ENCODE measurements at regions not wholly inside any gene's neighbourhood (a gene's known extent, or its start where the extent isn't known, plus 50 kb on each side); places are given as distances from the start of the nearest gene placed in this dataset.

DNA sequence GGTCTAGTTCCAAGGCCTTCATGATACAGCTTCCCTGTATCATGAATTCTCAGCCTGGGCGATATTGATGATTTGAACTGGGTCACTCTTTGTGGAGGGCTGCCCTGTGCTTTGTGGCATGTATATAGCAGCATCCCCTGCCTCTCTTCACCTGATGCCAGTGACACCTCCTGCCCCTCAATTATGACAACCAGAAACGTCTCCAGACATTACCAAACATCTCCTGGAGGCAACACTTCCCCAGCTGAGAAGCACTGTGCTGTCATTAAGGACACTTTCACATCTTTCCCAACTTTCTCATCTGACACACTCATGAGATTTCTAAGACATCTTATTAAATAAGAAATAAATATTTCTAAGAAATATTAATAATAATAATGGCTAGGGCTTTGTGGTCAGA, 315.3 kb downstream of the BCL11B start:
- no peaks in the 10 kb centered on the region for H3K36me3 ChIP-seq (replicated peaks in 1 of 2; ENCODE audit: control insufficient read depth in 1 of 2, insufficient read depth in 2 of 2, low read length in 1 of 2)
- no peaks in the 10 kb centered on the region for H3K9me3 ChIP-seq
- no peak overlapping the region for H3K4me2 ChIP-seq
- no peaks in the 10 kb centered on the region for H3K9me2 ChIP-seq
- H2AFZ ChIP-seq (ENCODE audit: low read depth): no peak overlapping the region
- TF ChIP-seq, protein P1, sequence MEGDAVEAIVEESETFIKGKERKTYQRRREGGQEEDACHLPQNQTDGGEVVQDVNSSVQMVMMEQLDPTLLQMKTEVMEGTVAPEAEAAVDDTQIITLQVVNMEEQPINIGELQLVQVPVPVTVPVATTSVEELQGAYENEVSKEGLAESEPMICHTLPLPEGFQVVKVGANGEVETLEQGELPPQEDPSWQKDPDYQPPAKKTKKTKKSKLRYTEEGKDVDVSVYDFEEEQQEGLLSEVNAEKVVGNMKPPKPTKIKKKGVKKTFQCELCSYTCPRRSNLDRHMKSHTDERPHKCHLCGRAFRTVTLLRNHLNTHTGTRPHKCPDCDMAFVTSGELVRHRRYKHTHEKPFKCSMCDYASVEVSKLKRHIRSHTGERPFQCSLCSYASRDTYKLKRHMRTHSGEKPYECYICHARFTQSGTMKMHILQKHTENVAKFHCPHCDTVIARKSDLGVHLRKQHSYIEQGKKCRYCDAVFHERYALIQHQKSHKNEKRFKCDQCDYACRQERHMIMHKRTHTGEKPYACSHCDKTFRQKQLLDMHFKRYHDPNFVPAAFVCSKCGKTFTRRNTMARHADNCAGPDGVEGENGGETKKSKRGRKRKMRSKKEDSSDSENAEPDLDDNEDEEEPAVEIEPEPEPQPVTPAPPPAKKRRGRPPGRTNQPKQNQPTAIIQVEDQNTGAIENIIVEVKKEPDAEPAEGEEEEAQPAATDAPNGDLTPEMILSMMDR (IDR thresholded peaks at IDR 0.05): no peak
- TF ChIP-seq FOXJ3 (CRISPR knock-in tag; IDR thresholded peaks at IDR 0.05): no peak
- TF ChIP-seq NRF1 (IDR thresholded peaks at IDR 0.05; ENCODE audit: low read depth, low read length): no peak
- TF ChIP-seq RXRA (IDR thresholded peaks at IDR 0.05; ENCODE audit: borderline replicate concordance, low read depth): no peak
- TF ChIP-seq, protein P2, sequence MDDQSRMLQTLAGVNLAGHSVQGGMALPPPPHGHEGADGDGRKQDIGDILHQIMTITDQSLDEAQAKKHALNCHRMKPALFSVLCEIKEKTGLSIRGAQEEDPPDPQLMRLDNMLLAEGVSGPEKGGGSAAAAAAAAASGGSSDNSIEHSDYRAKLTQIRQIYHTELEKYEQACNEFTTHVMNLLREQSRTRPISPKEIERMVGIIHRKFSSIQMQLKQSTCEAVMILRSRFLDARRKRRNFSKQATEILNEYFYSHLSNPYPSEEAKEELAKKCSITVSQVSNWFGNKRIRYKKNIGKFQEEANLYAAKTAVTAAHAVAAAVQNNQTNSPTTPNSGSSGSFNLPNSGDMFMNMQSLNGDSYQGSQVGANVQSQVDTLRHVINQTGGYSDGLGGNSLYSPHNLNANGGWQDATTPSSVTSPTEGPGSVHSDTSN (IDR thresholded peaks at IDR 0.05): no peak
- no peak for TF ChIP-seq RAD21 (IDR thresholded peaks at IDR 0.05; ENCODE audit: low read length)
- TF ChIP-seq YY1 (IDR thresholded peaks at IDR 0.05; ENCODE audit: low read depth): no peak
- TF ChIP-seq FOXM1 (IDR thresholded peaks at IDR 0.05; ENCODE audit: low read depth): no peak
- TF ChIP-seq EP300 (IDR thresholded peaks at IDR 0.05; ENCODE audit: borderline replicate concordance in 1 of 2, low read depth in 1 of 2, low read length in 1 of 2): no peak
- POLR2A ChIA-PET: no interaction called here
- H3K27ac ChIP-seq (ENCODE audit: low read depth in 2 of 2, low read length in 1 of 2): no peak overlapping the region
- no peak overlapping the region for H3K9ac ChIP-seq
- CTCF ChIA-PET: no interaction called here
- no peak for DNase-seq
- H3K79me2 ChIP-seq (ENCODE audit: insufficient read depth): no peaks in the 10 kb centered on the region
- no peaks in the 10 kb centered on the region for H4K20me1 ChIP-seq (ENCODE audit: insufficient read depth)
- H3K4me1 ChIP-seq (ENCODE audit: control insufficient read depth in 1 of 2, insufficient read depth in 2 of 2, low read depth in 1 of 2, low read length in 1 of 2): no peaks in the 10 kb centered on the region
- no peak overlapping the region for H3K4me3 ChIP-seq (ENCODE audit: low read depth in 2 of 2, low read length in 1 of 2)
- H3K27me3 ChIP-seq (ENCODE audit: insufficient read depth): peaks cover 51% of the 10 kb centered on the region
- H3F3A ChIP-seq (replicated peaks; ENCODE audit: insufficient read depth): peaks cover 3% of the 10 kb centered on the region
- 8% methylated on average over 2 of the region's 2 CpGs for WGBS (ENCODE audit: low lambda C conversion rate)

DNA sequence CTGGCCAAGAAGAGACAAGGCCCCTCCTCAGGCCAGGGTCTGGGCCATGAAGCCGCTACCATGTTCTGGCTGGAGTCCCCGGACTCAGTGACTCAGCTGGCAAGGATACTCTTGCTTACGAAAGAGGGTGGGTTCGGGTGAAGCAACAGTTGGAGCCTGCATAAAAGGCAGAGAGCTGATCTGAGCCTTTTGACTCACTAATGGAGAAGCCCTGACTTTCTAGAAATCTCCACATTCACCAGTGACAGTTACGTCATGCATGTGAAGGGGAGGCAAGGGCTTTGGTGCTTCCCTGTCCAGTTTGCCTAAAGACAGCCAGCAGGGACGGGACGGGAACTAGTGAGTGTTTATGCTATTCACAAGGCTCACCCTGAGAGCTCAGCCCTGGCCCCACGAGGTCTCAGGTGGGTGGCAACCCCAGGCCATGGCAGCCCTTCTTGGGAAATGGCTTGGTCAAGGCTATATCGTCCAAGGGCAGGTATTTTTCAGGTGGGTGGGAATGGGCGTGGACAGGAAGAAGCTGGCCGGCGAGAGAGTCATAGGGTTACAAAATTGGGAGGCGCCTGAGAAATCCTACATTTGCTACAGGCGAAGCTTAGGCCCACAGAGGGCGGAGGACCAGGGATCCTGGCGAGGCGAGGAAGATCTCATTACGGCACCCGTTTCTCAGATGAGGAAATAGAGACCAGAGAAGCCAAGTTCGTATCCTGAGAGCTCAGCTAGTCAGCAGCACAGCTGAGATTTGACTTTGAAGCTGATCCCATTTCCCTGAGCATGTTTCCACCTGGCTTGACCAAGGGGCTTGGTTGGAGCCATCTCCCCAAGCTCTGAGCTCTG, 314.6 kb downstream of the BCL11B start:
- Histone ChIP-seq H3K27me3 (ENCODE audit: insufficient read depth) (peaks cover 51% of the 10 kb centered on the region), H2AFZ (ENCODE audit: low read depth) (no peak overlapping the region), H3K9me3 (no peaks in the 10 kb centered on the region), H3K4me3 (ENCODE audit: low read depth in 2 of 2, low read length in 1 of 2) (no peak overlapping the region), H3K27ac (ENCODE audit: low read depth in 2 of 2, low read length in 1 of 2) (no peak overlapping the region), H3K79me2 (ENCODE audit: insufficient read depth) (no peaks in the 10 kb centered on the region), H3K9me2 (no peaks in the 10 kb centered on the region), H4K20me1 (ENCODE audit: insufficient read depth) (no peaks in the 10 kb centered on the region), H3F3A (replicated peaks; ENCODE audit: insufficient read depth) (peaks cover 3% of the 10 kb centered on the region), H3K36me3 (replicated peaks in 1 of 2; ENCODE audit: control insufficient read depth in 1 of 2, insufficient read depth in 2 of 2, low read length in 1 of 2) (no peaks in the 10 kb centered on the region), H3K4me1 (ENCODE audit: control insufficient read depth in 1 of 2, insufficient read depth in 2 of 2, low read depth in 1 of 2, low read length in 1 of 2) (no peaks in the 10 kb centered on the region), H3K4me2 (no peak overlapping the region), H3K9ac (no peak overlapping the region)
- no peak for DNase-seq
- no peak for TF ChIP-seq GATA2 (CRISPR knock-in tag; IDR thresholded peaks at IDR 0.05)
- no peak for TF ChIP-seq ELF1 (IDR thresholded peaks at IDR 0.05)
- ChIA-PET POLR2A (no interaction called here), CTCF (no interaction called here)
- WGBS (ENCODE audit: low lambda C conversion rate): 9% methylated on average over 15 of the region's 20 CpGs

Data from SK-N-SH (cell line).